Neuronal stem cell (in vitro differentiated cells): ENCODE measurements at regions not wholly inside any gene's neighbourhood (a gene's known extent, or its start where the extent isn't known, plus 50 kb on each side); places are given as distances from the start of the nearest gene placed in this dataset.

Source experiments
- DNase-seq: peaks from one replicate; pipeline ENCODE4 v3.0.0-alpha.2; 2013; ENCODE audit warnings: low spot score
- H2AFZ ChIP-seq: one replicate; pipeline ENCODE4 v1.6.1; 2013; ENCODE audit warnings: mild to moderate bottlenecking, low read length, inconsistent platforms
- H2AK5ac ChIP-seq: 2 replicates; pipeline ENCODE4 v1.6.1; 2013; ENCODE audit warnings: low read depth, mild to moderate bottlenecking, inconsistent platforms, low read length, moderate library complexity, mixed read lengths
- H2BK120ac ChIP-seq: 2 replicates; pipeline ENCODE4 v1.6.1; 2013; ENCODE audit warnings: low read depth, mild to moderate bottlenecking, inconsistent platforms, low read length, moderate library complexity, mixed read lengths
- H2BK12ac ChIP-seq: one replicate; pipeline ENCODE4 v1.6.1; 2013; ENCODE audit warnings: low read length, inconsistent platforms
- H2BK15ac ChIP-seq: 2 replicates; pipeline ENCODE4 v1.6.1; 2013; ENCODE audit warnings: mild to moderate bottlenecking, low read length, inconsistent platforms, mixed read lengths
- H2BK5ac ChIP-seq: one replicate; pipeline ENCODE4 v1.6.1; 2013; ENCODE audit warnings: inconsistent platforms, mild to moderate bottlenecking, low read length, moderate library complexity
- H3K14ac ChIP-seq: one replicate; pipeline ENCODE4 v1.6.1; 2013; ENCODE audit warnings: low read length, inconsistent platforms
- H3K18ac ChIP-seq: 2 replicates; pipeline ENCODE4 v1.6.1; 2013; ENCODE audit warnings: low read length, inconsistent platforms
- H3K23ac ChIP-seq: 2 replicates; pipeline ENCODE4 v1.6.1; 2013; ENCODE audit warnings: low read depth, mild to moderate bottlenecking, mixed read lengths, low read length, inconsistent platforms; ENCODE audit not compliant: poor library complexity
- H3K27ac ChIP-seq: replicated peaks from 3 replicates; pipeline ENCODE4 v1.5.1; 2013; ENCODE audit warnings: low read length, inconsistent platforms
- H3K27me3 ChIP-seq, 3 experiments: 2 replicates each; pipeline ENCODE4 v1.6.1; 2013; ENCODE audit warnings: low read length in 3 of 3, mild to moderate bottlenecking in 2 of 3, inconsistent platforms in 1 of 3, low read depth in 1 of 3, mixed read lengths in 1 of 3, moderate library complexity in 1 of 3; ENCODE audit not compliant: control insufficient read depth in 3 of 3, insufficient read depth in 3 of 3
- H3K36me3 ChIP-seq, 2 donors: replicated peaks in 1 of 2; 2 replicates each; pipeline ENCODE4 v1.6.1; 2013; ENCODE audit warnings: low read length in 2 of 2; ENCODE audit not compliant: control insufficient read depth in 2 of 2, insufficient read depth in 2 of 2
- H3K4ac ChIP-seq: 2 replicates; pipeline ENCODE4 v1.6.1; 2013; ENCODE audit warnings: inconsistent platforms, mild to moderate bottlenecking, low read length, moderate library complexity
- H3K4me1 ChIP-seq, 2 donors: 1 replicate in 1 of 2; 2 replicates in 1 of 2; pipeline ENCODE4 v1.6.1; 2013; ENCODE audit warnings: low read length in 2 of 2, low read depth in 1 of 2; ENCODE audit not compliant: control insufficient read depth in 2 of 2, insufficient read depth in 1 of 2
- H3K4me2 ChIP-seq: one replicate; pipeline ENCODE4 v1.6.1; 2013; ENCODE audit warnings: mild to moderate bottlenecking, low read length, inconsistent platforms; ENCODE audit not compliant: insufficient read depth, poor library complexity, severe bottlenecking
- H3K4me3 ChIP-seq, 2 donors: 2 replicates each; pipeline ENCODE4 v1.5.1; 2013; ENCODE audit warnings: low read length in 2 of 2, mild to moderate bottlenecking in 2 of 2, inconsistent platforms in 1 of 2, moderate library complexity in 1 of 2
- H3K79me1 ChIP-seq: one replicate; pipeline ENCODE4 v1.6.1; 2013; ENCODE audit warnings: low read depth, mild to moderate bottlenecking, inconsistent platforms, low read length, moderate library complexity
- H3K9ac ChIP-seq: one replicate; pipeline ENCODE4 v1.6.1; 2013; ENCODE audit warnings: mild to moderate bottlenecking, low read depth, low read length, inconsistent platforms; ENCODE audit not compliant: poor library complexity
- H3K9me3 ChIP-seq, 2 donors: replicated peaks in 1 of 2; 2 replicates each; pipeline versions ENCODE3 to v1.6.1; 2013; ENCODE audit warnings: low read length in 2 of 2, mild to moderate bottlenecking in 2 of 2, inconsistent platforms in 1 of 2, low read depth in 1 of 2, mixed read lengths in 1 of 2, moderate library complexity in 1 of 2; ENCODE audit not compliant: control insufficient read depth in 2 of 2, insufficient read depth in 1 of 2
- H4K8ac ChIP-seq: one replicate; pipeline ENCODE4 v1.6.1; 2013; ENCODE audit warnings: low read depth, mild to moderate bottlenecking, inconsistent platforms, low read length, moderate library complexity
- H4K91ac ChIP-seq: one replicate; pipeline ENCODE4 v1.6.1; 2013; ENCODE audit warnings: low read length, low read depth, mild to moderate bottlenecking, inconsistent platforms; ENCODE audit not compliant: poor library complexity
- WGBS, 2 donors: extraction: QIAGEN DNeasy Blood & Tissue Kit; methylation state at CpG; one replicate each; pipeline ENCODE4 v1.1.7; 2013; ENCODE audit warnings: missing lambda C conversion rate in 2 of 2, mixed read lengths in 1 of 2; ENCODE audit not compliant: insufficient read length in 2 of 2, insufficient replicate concordance in 1 of 2; ENCODE audit errors: extremely low coverage in 2 of 2; 5-methylcytosine and 5-hydroxymethylcytosine counted together

DNA sequence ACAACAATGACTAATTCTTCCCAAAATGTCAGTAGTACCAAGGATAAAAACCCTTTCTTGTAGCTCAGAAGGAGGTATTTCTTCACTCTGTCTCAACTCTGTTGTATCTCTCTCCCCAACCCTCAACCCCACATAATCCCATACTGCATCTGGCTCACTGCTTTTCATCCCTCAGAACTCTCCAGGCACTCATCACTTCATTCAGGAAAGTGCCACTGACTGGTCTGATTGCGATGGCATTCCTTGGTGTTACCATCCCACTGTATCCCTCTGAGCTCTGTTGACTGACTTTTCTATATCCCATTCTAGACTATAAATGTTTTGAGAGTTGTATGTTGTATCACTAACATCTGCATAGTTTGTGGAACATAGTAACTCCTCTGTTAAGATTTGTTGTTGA lies 483.5 kb upstream of the ADGRL2 start:
- H3K4me1 ChIP-seq: peaks cover 4 to 22% of the 10 kb centered on the region in 2 donors
- peaks cover 0 to 26% of the 10 kb centered on the region in 2 donors for H3K9me3 ChIP-seq
- H2AFZ ChIP-seq: no peak overlapping the region
- no peak overlapping the region for H4K91ac ChIP-seq
- no peak overlapping the region for H2BK120ac ChIP-seq
- no peak overlapping the region for H2BK15ac ChIP-seq
- H3K4ac ChIP-seq: no peak overlapping the region
- H2AK5ac ChIP-seq: no peak overlapping the region
- H2BK5ac ChIP-seq: no peak overlapping the region
- H3K18ac ChIP-seq: no peak overlapping the region
- peaks cover 0 to 14% of the 10 kb centered on the region in 2 donors for H3K36me3 ChIP-seq
- H4K8ac ChIP-seq: no peak overlapping the region
- no peak overlapping the region for H3K9ac ChIP-seq
- H3K14ac ChIP-seq: no peak overlapping the region
- DNase-seq: no peak
- WGBS, 2 donors: no CpG with 5 or more reads among the region's 1 CpG
- no peak overlapping the region for H3K23ac ChIP-seq
- no peak overlapping the region for H3K4me3 ChIP-seq
- H3K27ac ChIP-seq: no peak overlapping the region
- H3K79me1 ChIP-seq: no peaks in the 10 kb centered on the region
- H3K4me2 ChIP-seq: no peak overlapping the region
- no peaks in the 10 kb centered on the region for H3K27me3 ChIP-seq
- no peak overlapping the region for H2BK12ac ChIP-seq

- Histone ChIP-seq H3K4me2 (no peak overlapping the region), H2BK12ac (no peak overlapping the region), H3K36me3 (peaks cover 0 to 5% of the 10 kb centered on the region in 2 donors), H3K23ac (no peak overlapping the region), H2AFZ (no peak overlapping the region), H3K27me3 (no peaks in the 10 kb centered on the region), H2BK120ac (no peak overlapping the region), H2AK5ac (no peak overlapping the region), H3K4ac (no peak overlapping the region), H3K14ac (no peak overlapping the region), H3K4me1 (peaks cover 8 to 35% of the 10 kb centered on the region in 2 donors), H3K4me3 (no peak overlapping the region), H3K27ac (no peak overlapping the region), H2BK15ac (no peak overlapping the region), H2BK5ac (no peak overlapping the region), H3K9ac (no peak overlapping the region), H3K18ac (no peak overlapping the region), H4K8ac (no peak overlapping the region), H4K91ac (no peak overlapping the region), H3K9me3 (peaks cover 0 to 18% of the 10 kb centered on the region in 2 donors), H3K79me1 (no peaks in the 10 kb centered on the region)
- no peak for DNase-seq
- no CpG with 5 or more reads among the region's 2 CpGs for WGBS, 2 donors
Observed at GRCh38 chr1:81314513-81315233, 486.1 kb upstream of the ADGRL2 start.

DNA sequence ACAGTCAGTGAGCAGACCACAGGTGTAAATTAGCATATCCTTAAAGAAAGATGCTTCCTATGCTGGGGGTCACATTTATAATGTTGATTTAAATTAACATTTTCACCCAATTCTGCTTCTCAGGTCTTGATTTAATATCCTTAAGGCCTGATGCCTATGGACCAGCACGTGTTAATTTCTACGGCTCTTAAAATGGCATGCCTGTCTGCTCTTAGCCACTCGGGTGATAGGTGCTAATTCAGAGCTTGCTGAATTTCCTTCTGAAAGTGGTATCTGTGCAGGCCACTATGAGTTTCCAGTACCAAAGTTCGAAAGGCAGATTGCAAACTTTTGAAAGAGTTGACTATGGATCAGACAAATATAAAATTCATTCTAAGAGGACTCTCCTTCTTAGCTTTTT lies 487.4 kb upstream of the ADGRL2 start:
- Histone ChIP-seq H4K8ac (no peak overlapping the region), H3K9me3 (peaks cover 0 to 13% of the 10 kb centered on the region in 2 donors), H3K4me2 (no peak overlapping the region), H3K14ac (no peak overlapping the region), H3K36me3 (no peaks in the 10 kb centered on the region), H4K91ac (no peak overlapping the region), H2BK12ac (no peak overlapping the region), H3K27ac (no peak overlapping the region), H3K9ac (no peak overlapping the region), H3K23ac (no peak overlapping the region), H2AK5ac (no peak overlapping the region), H3K4ac (no peak overlapping the region), H3K79me1 (no peaks in the 10 kb centered on the region), H3K27me3 (no peaks in the 10 kb centered on the region), H2BK15ac (no peak overlapping the region), H3K4me1 (peaks cover 10 to 46% of the 10 kb centered on the region in 2 donors), H3K4me3 (no peak overlapping the region), H2BK5ac (no peak overlapping the region), H2AFZ (no peak overlapping the region), H3K18ac (no peak overlapping the region), H2BK120ac (no peak overlapping the region)
- no peak for DNase-seq
- WGBS, 2 donors: no CpG with 5 or more reads among the region's 4 CpGs

GRCh38 chr1:81312272-81312754 lies 488.4 kb upstream of the ADGRL2 start:
- Histone ChIP-seq H3K4ac (no peak overlapping the region), H3K27me3 (no peaks in the 10 kb centered on the region), H3K9ac (no peak overlapping the region), H3K4me1 (peaks cover 10 to 48% of the 10 kb centered on the region in 2 donors), H3K4me2 (no peak overlapping the region), H2AFZ (no peak overlapping the region), H3K9me3 (peaks cover 0 to 13% of the 10 kb centered on the region in 2 donors), H3K79me1 (no peaks in the 10 kb centered on the region), H4K8ac (no peak overlapping the region), H3K36me3 (no peaks in the 10 kb centered on the region), H2BK15ac (no peak overlapping the region), H3K23ac (no peak overlapping the region), H2BK5ac (no peak overlapping the region), H2AK5ac (no peak overlapping the region), H4K91ac (no peak overlapping the region), H3K18ac (no peak overlapping the region), H2BK12ac (no peak overlapping the region), H2BK120ac (no peak overlapping the region), H3K14ac (no peak overlapping the region), H3K27ac (no peak overlapping the region), H3K4me3 (no peak overlapping the region)
- WGBS, 2 donors: no CpG with 5 or more reads among the region's 8 CpGs
- DNase-seq: no peak
